Activated CD4-positive, alpha-beta memory T cell treated with anti-CD3 and anti-CD28 coated beads, Interleukin-2, amount 10 ng/mL, durations not matched to agents 7 days and 5 days (primary cell): ENCODE measurements at regions not wholly inside any gene's neighbourhood (a gene's known extent, or its start where the extent isn't known, plus 50 kb on each side); places are given as distances from the start of the nearest gene placed in this dataset.
"Not testable (repeated sequence)": the region's sequence is repeated elsewhere in the genome, so short reads cannot be mapped to it uniquely, and the experiment has no call there.

ENCODE experiments used
- CTCF ChIA-PET: fragments of 350-600 bp; sonication (Branson Sonifier 250); formaldehyde crosslinking; loops from one replicate; lab custom pipeline; 2021; ENCODE audit warnings: antibody characterized with exemption, inconsistent platforms; lab: Charles Lee
- POLR2A ChIA-PET: fragments of 350-600 bp; sonication (Branson Sonifier 250); formaldehyde crosslinking; loops from one replicate; lab custom pipeline; 2021; ENCODE audit warnings: antibody characterized with exemption; lab: Charles Lee
- DNase-seq: peaks from one replicate; pipeline ENCODE4 v3.0.0-alpha.2; 2020
- H3K27ac Mint-ChIP-seq: one replicate; pipeline ENCODE4 v1.8.0; 2021; ENCODE audit warnings: mild to moderate bottlenecking, mixed read lengths
- H3K27me3 Mint-ChIP-seq: one replicate; pipeline ENCODE4 v1.8.0; 2021; ENCODE audit warnings: mixed read lengths
- H3K36me3 Mint-ChIP-seq: one replicate; pipeline ENCODE4 v1.8.0; 2021; ENCODE audit warnings: low read depth, mixed read lengths
- H3K4me1 Mint-ChIP-seq: one replicate; pipeline ENCODE4 v1.8.0; 2021; ENCODE audit warnings: mixed read lengths
- H3K4me3 Mint-ChIP-seq: one replicate; pipeline ENCODE4 v1.8.0; 2021; ENCODE audit warnings: mild to moderate bottlenecking, mixed read lengths
- H3K9me3 Mint-ChIP-seq: one replicate; pipeline ENCODE4 v1.8.0; 2021; ENCODE audit warnings: mixed read lengths

DNA sequence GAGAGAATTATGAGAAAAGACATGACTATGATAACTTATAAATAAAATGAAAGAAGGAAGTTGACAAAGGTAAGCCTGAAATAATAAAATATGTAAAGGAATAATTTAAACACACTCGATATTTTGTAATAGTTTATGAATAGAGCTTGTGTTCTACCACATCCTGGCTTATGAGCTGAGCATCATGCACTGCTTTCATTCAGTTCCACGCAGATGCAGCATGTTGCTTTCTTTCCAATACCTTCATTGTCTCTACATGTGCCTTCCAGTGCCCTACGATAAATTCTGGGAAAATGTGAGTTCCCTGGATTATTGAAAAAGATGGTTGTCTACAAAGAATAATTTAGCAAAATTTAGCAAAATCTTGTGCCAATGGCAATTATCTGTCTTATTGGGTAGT, 398.9 kb upstream of the SEMA3C start:
- H3K4me1 Mint-ChIP-seq, result no peaks in the 10 kb centered on the region
- H3K27ac Mint-ChIP-seq, result no peak overlapping the region
- H3K27me3 Mint-ChIP-seq, result no peaks in the 10 kb centered on the region
- ChIA-PET CTCF (no interaction called here), POLR2A (no interaction called here)
- H3K36me3 Mint-ChIP-seq, result no peaks in the 10 kb centered on the region
- DNase-seq, result no peak
- H3K9me3 Mint-ChIP-seq, result peaks cover 3% of the 10 kb centered on the region
- H3K4me3 Mint-ChIP-seq, result no peak overlapping the region

DNA sequence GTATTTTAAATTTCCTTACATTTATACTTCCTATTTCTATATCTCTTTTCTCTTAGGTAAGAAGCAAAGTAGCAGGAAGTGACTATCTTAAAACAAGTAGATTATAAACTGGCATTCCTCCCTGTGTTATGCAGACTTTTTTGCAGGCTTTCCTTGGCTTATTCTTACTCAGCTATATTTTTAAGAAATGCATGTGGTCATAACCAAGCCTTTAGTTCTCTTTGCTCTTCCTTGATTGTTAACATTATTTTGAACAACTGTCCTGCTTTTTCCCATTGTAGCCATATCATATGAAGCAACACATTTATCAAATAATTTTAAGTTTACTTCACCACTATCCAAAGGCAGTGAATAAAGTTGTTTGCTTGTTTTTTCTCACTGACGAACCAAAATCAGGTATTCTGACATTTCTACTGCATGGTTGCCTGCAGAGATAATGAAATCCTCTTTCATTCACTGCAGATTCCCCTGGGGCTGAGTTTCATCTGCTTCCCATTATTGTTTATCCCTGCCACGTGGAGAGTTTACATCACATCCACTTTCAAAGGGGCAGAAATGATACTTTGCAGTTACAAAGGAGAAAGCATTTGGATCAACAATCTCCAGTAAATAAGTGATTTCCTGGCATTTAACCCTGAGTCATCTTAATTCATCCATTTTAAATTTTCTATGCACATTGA, 389.9 kb upstream of the SEMA3C start:
- Mint-ChIP-seq H3K27ac (no peak overlapping the region), H3K27me3 (no peaks in the 10 kb centered on the region), H3K36me3 (no peaks in the 10 kb centered on the region), H3K9me3 (peaks cover 10% of the 10 kb centered on the region), H3K4me3 (no peak overlapping the region), H3K4me1 (no peaks in the 10 kb centered on the region)
- ChIA-PET POLR2A (no interaction called here), CTCF (no interaction called here)
- DNase-seq, result no peak

DNA sequence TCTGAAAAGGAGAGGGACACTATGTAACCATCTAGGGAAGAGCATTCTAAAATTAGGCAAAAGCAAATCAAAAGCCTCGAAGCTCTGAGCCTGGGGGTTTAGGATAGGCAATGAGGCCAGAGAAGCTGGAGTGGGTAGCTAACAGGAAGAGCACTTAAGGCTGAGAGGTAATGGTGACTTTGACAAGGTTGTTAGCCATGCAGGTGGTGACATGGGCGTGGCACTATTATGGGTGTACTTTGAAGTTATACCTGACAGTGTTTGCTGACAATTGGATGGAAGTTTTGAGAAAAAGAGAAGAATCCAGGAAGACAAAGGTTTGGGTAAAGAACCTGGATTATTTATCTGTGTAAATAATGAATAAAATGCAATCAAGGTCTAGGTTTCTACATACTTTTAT, 383.0 kb upstream of the SEMA3C start:
- peaks cover 4% of the 10 kb centered on the region for H3K9me3 Mint-ChIP-seq
- CTCF ChIA-PET, result no interaction called here
- H3K36me3 Mint-ChIP-seq, result no peaks in the 10 kb centered on the region
- no peak overlapping the region for H3K4me3 Mint-ChIP-seq
- no peak overlapping the region for H3K27ac Mint-ChIP-seq
- H3K4me1 Mint-ChIP-seq, result no peaks in the 10 kb centered on the region
- DNase-seq, result no peak
- no peaks in the 10 kb centered on the region for H3K27me3 Mint-ChIP-seq
- POLR2A ChIA-PET, result no interaction called here

DNA sequence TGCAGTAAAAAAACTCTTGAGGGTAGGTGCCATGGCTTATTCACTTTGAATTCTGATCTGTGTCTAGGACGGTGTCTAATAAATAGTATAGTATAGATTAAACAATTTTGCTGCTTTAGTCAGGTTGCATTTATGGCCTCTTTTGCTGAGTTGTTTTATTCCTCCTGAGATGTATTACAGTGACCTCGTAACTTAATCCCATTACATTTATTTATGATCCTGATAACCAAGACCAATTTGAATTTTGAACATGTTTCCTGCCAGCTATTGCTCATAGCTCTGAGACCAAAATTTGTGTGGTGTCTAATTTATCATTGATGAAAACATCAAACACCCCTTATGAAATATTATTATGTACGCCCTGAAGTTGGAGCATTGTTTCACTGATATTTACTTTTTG, 381.9 kb upstream of the SEMA3C start:
- Mint-ChIP-seq H3K27me3 (no peaks in the 10 kb centered on the region), H3K9me3 (peaks cover 4% of the 10 kb centered on the region), H3K4me3 (no peak overlapping the region), H3K36me3 (no peaks in the 10 kb centered on the region), H3K4me1 (no peaks in the 10 kb centered on the region), H3K27ac (no peak overlapping the region)
- DNase-seq, result no peak
- POLR2A ChIA-PET, result no interaction called here
- CTCF ChIA-PET, result no interaction called here

DNA sequence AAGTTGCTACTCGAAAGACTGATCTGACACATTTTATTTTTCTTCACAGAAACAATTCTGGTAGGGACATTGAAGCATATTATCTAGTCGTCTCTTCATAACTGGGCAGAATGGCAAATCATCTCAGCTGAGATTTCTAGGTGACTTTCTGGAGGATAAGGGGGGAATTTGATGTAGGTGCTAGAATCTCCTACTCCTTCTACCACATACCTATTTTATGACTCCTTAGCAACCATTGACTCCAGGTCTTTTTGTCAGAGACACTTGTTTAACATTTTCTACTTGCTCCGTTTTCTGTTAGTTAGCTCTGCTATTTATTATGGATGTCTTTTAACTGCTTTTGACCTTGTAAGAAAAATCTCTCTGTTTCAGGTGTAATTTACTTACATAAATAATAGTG, 380.9 kb upstream of the SEMA3C start:
- Mint-ChIP-seq H3K4me3 (no peak overlapping the region), H3K9me3 (peaks cover 4% of the 10 kb centered on the region), H3K27me3 (no peaks in the 10 kb centered on the region), H3K36me3 (no peaks in the 10 kb centered on the region), H3K27ac (no peak overlapping the region), H3K4me1 (no peaks in the 10 kb centered on the region)
- DNase-seq, result no peak
- POLR2A ChIA-PET, result no interaction called here
- CTCF ChIA-PET, result no interaction called here

DNA sequence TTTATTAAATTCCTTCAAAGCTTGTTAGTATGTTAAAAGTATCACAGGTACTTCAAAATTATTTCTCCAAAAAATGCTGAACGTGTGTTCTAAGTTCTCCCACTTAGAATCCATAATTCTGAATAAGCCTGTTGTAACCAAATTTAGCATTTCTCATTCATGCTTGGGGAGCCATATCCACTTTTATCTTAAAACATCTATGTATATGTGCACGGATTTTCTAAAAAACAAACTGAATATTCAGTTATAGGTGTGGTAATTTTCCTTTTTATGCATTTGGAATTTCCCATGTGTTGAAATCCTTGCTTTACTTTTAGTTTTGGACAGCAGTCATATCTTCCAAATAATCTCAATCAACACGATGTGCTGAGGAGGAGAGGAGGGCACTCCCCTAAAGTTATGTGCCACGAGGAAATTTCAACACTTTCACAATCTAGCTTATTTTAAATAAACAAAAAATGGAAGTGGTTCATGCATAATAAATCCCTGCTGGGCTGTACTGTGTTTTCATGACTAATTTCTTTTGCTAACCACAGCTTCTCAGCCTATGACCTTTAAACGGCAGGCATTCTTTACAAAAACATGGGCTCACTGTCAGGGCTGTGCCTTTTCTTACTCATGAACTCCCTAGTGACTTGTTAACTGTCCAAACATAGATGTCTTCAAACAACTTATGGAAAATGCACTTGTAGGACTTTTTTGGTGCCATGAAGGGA, 380.3 kb upstream of the SEMA3C start:
- no peaks in the 10 kb centered on the region for H3K4me1 Mint-ChIP-seq
- H3K9me3 Mint-ChIP-seq, result peaks cover under 1% of the 10 kb centered on the region
- CTCF ChIA-PET, result no interaction called here
- no peak for DNase-seq
- H3K36me3 Mint-ChIP-seq, result no peaks in the 10 kb centered on the region
- H3K27me3 Mint-ChIP-seq, result no peaks in the 10 kb centered on the region
- no peak overlapping the region for H3K27ac Mint-ChIP-seq
- POLR2A ChIA-PET, result no interaction called here
- H3K4me3 Mint-ChIP-seq, result no peak overlapping the region

DNA sequence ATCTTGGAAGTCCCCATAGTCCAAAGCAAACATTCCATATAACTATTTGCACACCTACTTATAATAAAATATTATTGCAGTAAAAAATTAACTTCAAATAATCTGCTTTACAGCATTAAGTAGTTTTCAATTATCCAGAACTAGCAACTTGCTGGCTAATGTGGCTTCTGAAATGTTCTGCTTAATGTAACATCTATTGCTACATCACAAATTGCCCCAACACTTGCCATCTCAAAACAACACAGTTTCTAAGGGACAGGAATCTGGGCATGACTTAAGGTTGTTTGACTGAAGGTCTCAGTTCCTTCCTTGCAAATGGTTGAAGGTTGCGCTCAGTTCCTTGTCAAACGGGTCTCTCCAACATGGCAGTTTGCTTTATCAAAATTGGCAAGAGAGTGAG, 378.5 kb upstream of the SEMA3C start:
- H3K4me1 Mint-ChIP-seq, result no peaks in the 10 kb centered on the region
- H3K27ac Mint-ChIP-seq, result no peak overlapping the region
- H3K36me3 Mint-ChIP-seq, result no peaks in the 10 kb centered on the region
- DNase-seq, result no peak
- H3K4me3 Mint-ChIP-seq, result no peak overlapping the region
- POLR2A ChIA-PET, result no interaction called here
- CTCF ChIA-PET, result no interaction called here
- no peaks in the 10 kb centered on the region for H3K27me3 Mint-ChIP-seq
- H3K9me3 Mint-ChIP-seq, result no peaks in the 10 kb centered on the region

DNA sequence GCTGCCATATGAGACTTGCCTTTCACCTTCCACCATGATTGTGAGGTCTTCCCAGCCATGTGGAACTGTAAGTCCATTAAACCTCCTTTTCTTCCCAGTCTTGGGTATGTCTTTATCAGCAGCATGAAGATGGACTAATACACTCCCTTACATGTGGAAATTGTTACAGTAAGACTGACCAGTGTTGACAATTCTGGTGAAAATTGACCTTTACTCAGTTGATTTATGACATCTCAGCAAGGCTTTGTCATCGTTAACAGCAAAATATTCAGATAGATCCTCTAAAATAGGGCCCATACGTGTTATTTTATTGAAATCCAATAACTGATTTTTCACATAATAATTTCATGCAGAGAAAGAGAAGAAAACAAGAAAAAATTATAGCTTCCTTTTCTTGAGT, 377.9 kb upstream of the SEMA3C start:
- no peak for DNase-seq
- Mint-ChIP-seq H3K27ac (no peak overlapping the region), H3K9me3 (no peaks in the 10 kb centered on the region), H3K36me3 (no peaks in the 10 kb centered on the region), H3K4me3 (no peak overlapping the region), H3K27me3 (no peaks in the 10 kb centered on the region), H3K4me1 (no peaks in the 10 kb centered on the region)
- ChIA-PET POLR2A (no interaction called here), CTCF (no interaction called here)

DNA sequence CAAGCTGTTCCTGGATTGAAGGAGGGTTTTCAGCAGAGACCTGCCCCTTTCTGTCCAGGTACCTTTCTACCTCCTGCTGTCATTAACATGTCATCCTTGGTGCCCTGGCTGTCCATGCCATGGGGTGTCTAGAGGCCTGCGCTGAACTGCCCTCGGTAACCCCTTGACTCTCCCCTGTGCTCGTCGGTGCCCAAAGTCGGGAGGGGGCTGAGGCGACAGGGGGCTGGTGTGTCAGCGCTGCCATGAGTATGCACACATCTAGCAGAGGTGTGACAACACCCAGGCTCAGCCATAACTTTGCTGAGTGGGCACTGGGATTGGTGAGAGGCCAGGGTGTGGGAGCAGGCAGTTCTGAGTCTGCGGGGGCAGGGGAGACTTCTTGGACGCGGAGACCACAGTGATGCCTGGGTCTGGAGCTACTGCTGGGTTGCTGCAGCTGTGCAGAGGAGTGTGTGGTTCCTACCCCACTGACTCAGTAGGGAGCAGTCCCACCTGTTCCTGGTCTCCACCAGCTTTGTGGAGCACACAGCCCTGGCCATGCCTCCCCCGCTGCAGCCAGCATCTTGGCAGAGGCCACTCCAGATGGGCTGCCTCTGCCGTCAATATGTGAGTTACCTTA, 376.2 kb upstream of the SEMA3C start:
- H3K27me3 Mint-ChIP-seq, result no peaks in the 10 kb centered on the region
- H3K9me3 Mint-ChIP-seq, result peaks cover 4% of the 10 kb centered on the region
- H3K4me1 Mint-ChIP-seq, result no peaks in the 10 kb centered on the region
- no peaks in the 10 kb centered on the region for H3K36me3 Mint-ChIP-seq
- no peak for DNase-seq
- no peak overlapping the region for H3K27ac Mint-ChIP-seq
- ChIA-PET CTCF (no interaction called here), POLR2A (no interaction called here)
- H3K4me3 Mint-ChIP-seq, result no peak overlapping the region

DNA sequence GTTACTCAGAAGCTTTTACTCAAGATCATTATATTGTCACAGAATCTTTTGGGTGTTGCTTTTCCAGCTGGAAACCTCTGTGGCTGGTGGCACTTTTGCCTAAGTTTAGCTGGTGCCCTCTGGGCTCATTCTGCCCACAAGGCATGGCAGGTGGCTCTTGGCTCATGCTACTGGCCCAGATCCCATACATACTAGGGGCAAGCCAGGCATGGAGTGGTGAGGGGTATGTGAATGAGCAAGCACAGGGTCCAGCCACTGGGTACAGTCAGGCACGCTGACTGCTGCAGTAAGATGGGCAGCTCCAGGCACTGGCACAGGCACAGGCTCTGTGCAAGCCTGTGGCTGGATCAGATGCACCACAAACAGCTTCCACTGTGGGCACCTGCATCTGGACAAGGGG, 375.0 kb upstream of the SEMA3C start:
- H3K9me3 Mint-ChIP-seq, result peaks cover 4% of the 10 kb centered on the region
- no peaks in the 10 kb centered on the region for H3K27me3 Mint-ChIP-seq
- no peak overlapping the region for H3K4me3 Mint-ChIP-seq
- ChIA-PET POLR2A (interaction anchor here (0.6 kb wide), 1 partner anchor 223 kb away, joined by 5 read pairs; no protein-coding TSS in a partner anchor), CTCF (no interaction called here)
- no peaks in the 10 kb centered on the region for H3K36me3 Mint-ChIP-seq
- no peak overlapping the region for H3K27ac Mint-ChIP-seq
- H3K4me1 Mint-ChIP-seq, result no peaks in the 10 kb centered on the region
- no peak for DNase-seq

DNA sequence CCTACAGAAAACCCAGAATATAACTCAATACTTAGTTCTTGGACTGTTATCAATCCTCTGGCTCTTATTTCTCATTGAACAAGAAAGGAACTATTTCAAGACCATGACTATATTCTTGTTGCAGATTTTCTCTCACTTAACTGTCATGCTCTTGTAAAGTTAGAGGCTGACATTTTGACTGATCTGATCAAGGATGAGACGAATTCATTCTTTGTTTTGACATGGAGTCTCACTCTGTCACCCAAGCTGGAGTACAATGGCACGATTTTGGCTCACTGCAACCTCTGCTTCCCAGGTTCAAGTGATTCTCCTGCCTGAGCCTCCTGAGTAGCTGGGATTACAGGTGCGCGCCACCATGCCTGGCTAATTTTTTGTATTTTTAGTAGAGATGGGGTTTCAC, 367.9 kb upstream of the SEMA3C start:
- H3K9me3 Mint-ChIP-seq, H3K4me3 Mint-ChIP-seq, POLR2A ChIA-PET, DNase-seq, CTCF ChIA-PET, H3K36me3 Mint-ChIP-seq, H3K4me1 Mint-ChIP-seq, H3K27ac Mint-ChIP-seq, H3K27me3 Mint-ChIP-seq: not testable (repeated sequence)

DNA sequence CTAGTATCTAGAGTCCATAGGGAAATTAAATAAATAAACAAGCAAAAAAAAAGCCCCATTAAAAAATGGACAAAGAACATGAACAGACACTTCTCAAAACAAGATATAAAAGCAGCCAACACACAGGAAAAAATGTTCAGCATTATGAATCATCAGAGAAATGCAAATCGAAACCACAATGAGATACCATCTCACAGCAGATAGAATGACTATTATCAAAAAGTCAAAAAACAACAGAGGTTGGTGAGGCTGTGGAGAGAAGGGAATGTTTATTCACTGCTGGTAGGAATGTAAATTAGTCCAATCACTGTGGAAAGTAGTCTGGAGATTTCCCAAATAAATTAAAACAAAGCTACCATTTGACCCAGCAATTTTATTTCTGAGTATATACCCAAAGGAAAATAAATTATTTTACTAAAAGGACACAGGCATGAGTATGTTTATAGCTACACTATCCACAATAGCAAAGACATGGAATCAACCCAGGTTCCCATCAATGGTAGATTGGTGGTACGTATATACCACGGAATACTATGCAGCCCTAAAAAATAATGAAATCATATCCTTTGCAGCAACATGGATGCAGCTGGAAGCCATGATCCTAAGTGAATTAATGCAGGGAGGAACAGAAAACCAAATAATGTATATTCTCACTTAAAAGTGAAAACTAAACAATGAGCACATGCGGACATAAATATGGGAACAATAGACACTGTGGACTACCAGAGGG, 366.5 kb upstream of the SEMA3C start:
- no peaks in the 10 kb centered on the region for H3K4me1 Mint-ChIP-seq
- ChIA-PET POLR2A (no interaction called here), CTCF (no interaction called here)
- H3K9me3 Mint-ChIP-seq, result peaks cover 3% of the 10 kb centered on the region
- H3K27me3 Mint-ChIP-seq, result no peaks in the 10 kb centered on the region
- no peak for DNase-seq
- no peak overlapping the region for H3K27ac Mint-ChIP-seq
- H3K4me3 Mint-ChIP-seq, result no peak overlapping the region
- H3K36me3 Mint-ChIP-seq, result no peaks in the 10 kb centered on the region

DNA sequence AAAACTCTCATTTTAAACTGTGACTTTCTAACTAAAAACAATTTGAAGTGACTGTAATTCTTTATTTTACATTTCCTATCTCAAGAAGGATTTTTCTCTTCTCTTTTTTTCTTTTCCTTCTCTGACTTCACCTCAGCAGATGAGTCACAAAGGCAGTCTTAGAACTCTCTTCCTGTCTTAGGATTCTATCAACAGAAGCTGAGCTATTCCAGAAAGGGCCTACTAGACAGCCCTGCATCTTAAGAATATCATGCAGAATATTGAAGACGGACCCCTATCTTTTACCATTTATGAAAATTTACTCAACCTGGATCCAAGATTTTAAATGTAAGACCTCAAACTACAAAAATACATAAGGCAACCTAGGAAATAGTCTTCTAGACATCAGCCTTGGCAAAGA, 365.7 kb upstream of the SEMA3C start:
- H3K27me3 Mint-ChIP-seq, result no peaks in the 10 kb centered on the region
- H3K27ac Mint-ChIP-seq, result no peak overlapping the region
- H3K9me3 Mint-ChIP-seq, result peaks cover 5% of the 10 kb centered on the region
- H3K4me3 Mint-ChIP-seq, result no peak overlapping the region
- no peak for DNase-seq
- H3K4me1 Mint-ChIP-seq, result no peaks in the 10 kb centered on the region
- ChIA-PET POLR2A (no interaction called here), CTCF (no interaction called here)
- H3K36me3 Mint-ChIP-seq, result no peaks in the 10 kb centered on the region
